HepG2 (cell line): ENCODE measurements at regions not wholly inside any gene's neighbourhood (a gene's known extent, or its start where the extent isn't known, plus 50 kb on each side); places are given as distances from the start of the nearest gene placed in this dataset.
A peak's percentile ranks its signal among the peaks of the same experiment; 100 is the strongest.

Experiments used
- ATAC-seq: fragments of 200-7000 bp; cut with Tn5 transposase; 3 replicates; pipeline ENCODE4 v1.9.1; 2020; ENCODE audit warnings: mild to moderate bottlenecking, moderate library complexity
- BruUV-seq: library from RNA; stranded (reverse); fragments of 400-500 nt; replicated peaks from 2 replicates; lab custom pipeline; 2021; lab: Mats Ljungman, UMichigan
- CTCF ChIA-PET: fragments of 300-600 bp; formaldehyde crosslinking; extraction: SDS; loops from one replicate; lab custom pipeline; 2021; ENCODE audit warnings: low total read pairs, inconsistent platforms, low intra/inter-chr PET ratio; lab: Yijun Ruan, JAX
- POLR2A ChIA-PET: fragments of 350-600 bp; sonication (Branson Sonifier 250); formaldehyde crosslinking; loops from one replicate; lab custom pipeline; 2020; ENCODE audit warnings: antibody characterized with exemption, inconsistent platforms; lab: Yijun Ruan, JAX
- DNase-seq: peaks from one replicate; pipeline ENCODE4 v3.0.0-alpha.2; 2015; ENCODE audit warnings: low spot score
- FAIRE-seq: peaks from 3 replicates; lab custom pipeline; 2011; peaks lifted over from hg19 to GRCh38; lab: Jason Lieb, UNC
- H2AFZ ChIP-seq: one replicate; pipeline ENCODE4 v1.6.1; 2011; ENCODE audit warnings: low read length, inconsistent platforms
- H3K27ac ChIP-seq: fragments of 300-600 bp; 3 replicates; pipeline ENCODE4 v1.8.0; 2011; ENCODE audit warnings: mixed run types, mild to moderate bottlenecking, mixed read lengths, low read length, inconsistent platforms; ENCODE audit not compliant: insufficient read depth; ENCODE audit errors: extremely low read length
- H3K27me3 ChIP-seq, 2 experiments: fragments of 200-600 bp in 1 of 2; 2 replicates in 1 of 2; 3 replicates in 1 of 2; pipeline versions ENCODE4 v1.6.0 to v1.8.0; 2011; ENCODE audit warnings: low read length in 2 of 2, mild to moderate bottlenecking in 2 of 2, moderate library complexity in 2 of 2, inconsistent platforms in 1 of 2; ENCODE audit not compliant: insufficient read depth in 2 of 2, control insufficient read depth in 1 of 2
- H3K36me3 ChIP-seq, 2 experiments: fragments of 200-600 bp in 1 of 2; replicated peaks in 1 of 2; 2 replicates in 1 of 2; 3 replicates in 1 of 2; pipeline versions ENCODE4 v1.5.1 to v1.8.0; 2011; ENCODE audit warnings: low read length in 2 of 2, inconsistent platforms in 1 of 2; ENCODE audit not compliant: insufficient read depth in 2 of 2, control insufficient read depth in 1 of 2
- H3K4me1 ChIP-seq: 2 replicates; pipeline ENCODE4 v1.5.1; 2012; ENCODE audit warnings: low read length, inconsistent platforms; ENCODE audit not compliant: insufficient read depth
- H3K4me2 ChIP-seq: 2 replicates; pipeline ENCODE4 v1.6.0; 2011; ENCODE audit warnings: low read depth, low read length, inconsistent platforms
- H3K4me3 ChIP-seq, 3 experiments: fragments of 200-600 bp in 1 of 3; sonication (generic), shearing (Covaris generic) in 1 of 3; replicated peaks in 1 of 3; 2 replicates each; pipeline ENCODE4 v1.5.1; 2011 to 2016; ENCODE audit warnings: low read length in 3 of 3, inconsistent platforms in 2 of 3, low read depth in 2 of 3, mild to moderate bottlenecking in 2 of 3, control low read depth in 1 of 3, mixed read lengths in 1 of 3; ENCODE audit not compliant: insufficient read depth in 1 of 3
- H3K79me2 ChIP-seq: one replicate; pipeline ENCODE4 v1.6.1; 2011; ENCODE audit warnings: low read length, inconsistent platforms; ENCODE audit not compliant: insufficient read depth
- H3K9ac ChIP-seq: 2 replicates; pipeline ENCODE4 v1.6.0; 2011; ENCODE audit warnings: mild to moderate bottlenecking, low read depth, low read length, inconsistent platforms; ENCODE audit not compliant: insufficient read depth
- H3K9me3 ChIP-seq: 2 replicates; pipeline ENCODE4 v1.5.1; 2012; ENCODE audit warnings: mild to moderate bottlenecking, low read length
- H4K20me1 ChIP-seq: 2 replicates; pipeline ENCODE4 v1.6.0; 2011; ENCODE audit warnings: inconsistent platforms, mild to moderate bottlenecking, low read length, moderate library complexity; ENCODE audit not compliant: insufficient read depth
- AGO1 ChIP-seq: fragments of 200-400 bp; formaldehyde crosslinking; IDR thresholded peaks from 2 replicates; pipeline ENCODE4 v1.6.1; 2017; ENCODE audit warnings: mild to moderate bottlenecking, low read depth, low read length, moderate library complexity; ENCODE audit not compliant: poor library complexity, severe bottlenecking
- ATF7-NPFF ChIP-seq: sonication (generic); formaldehyde crosslinking; IDR thresholded peaks from 2 replicates; pipeline ENCODE4 v1.8.1; 2023; ENCODE audit warnings: mild to moderate bottlenecking, low read depth, missing genetic modification reagents, moderate library complexity
- BATF2 ChIP-seq: sonication (generic); formaldehyde crosslinking; IDR thresholded peaks from 2 replicates; pipeline ENCODE4 v1.8.0; 2022; ENCODE audit warnings: mild to moderate bottlenecking, missing genetic modification reagents, moderate library complexity
- EZH2 ChIP-seq: conservative IDR thresholded peaks from 2 replicates; pipeline ENCODE4 v1.6.1; 2012; ENCODE audit warnings: mild to moderate bottlenecking, low read depth, low read length, moderate library complexity
- KLF6 ChIP-seq: IDR thresholded peaks from 2 replicates; pipeline ENCODE4 v1.8.0; 2016; ENCODE audit warnings: missing biosample characterization, missing genetic modification reagents
- MAFF ChIP-seq: IDR thresholded peaks from 2 replicates; pipeline ENCODE4 v1.6.1; 2011; ENCODE audit warnings: low read depth, low read length, improper control_type of control experiment
- MED13 ChIP-seq: sonication (generic); formaldehyde crosslinking; IDR thresholded peaks from 2 replicates; pipeline ENCODE4 v1.5.0; 2020; ENCODE audit warnings: missing genetic modification reagents
- MXD4 ChIP-seq: IDR thresholded peaks from 2 replicates; pipeline ENCODE4 v1.6.1; 2016; ENCODE audit warnings: mild to moderate bottlenecking, missing biosample characterization, missing genetic modification reagents
- MYPOP ChIP-seq: sonication (generic); formaldehyde crosslinking; IDR thresholded peaks from 2 replicates; pipeline ENCODE4 v1.8.1; 2023; ENCODE audit warnings: mild to moderate bottlenecking, moderate library complexity, missing genetic modification reagents
- MZF1 ChIP-seq: sonication (generic); formaldehyde crosslinking; IDR thresholded peaks from 2 replicates; pipeline ENCODE4 v1.8.1; 2023; ENCODE audit warnings: mild to moderate bottlenecking, missing genetic modification reagents, borderline replicate concordance
- RFX5 ChIP-seq: IDR thresholded peaks from 2 replicates; pipeline ENCODE4 v1.6.1; 2011; ENCODE audit warnings: low read depth, low read length, improper control_type of control experiment
- RFXAP ChIP-seq: sonication (generic); formaldehyde crosslinking; IDR thresholded peaks from 2 replicates; pipeline ENCODE4 v1.4.0; 2020; ENCODE audit warnings: missing genetic modification reagents, borderline replicate concordance
- RXRB ChIP-seq: IDR thresholded peaks from 2 replicates; pipeline ENCODE4 v1.6.1; 2016; ENCODE audit warnings: borderline replicate concordance, missing genetic modification reagents, missing compliant biosample characterization
- ZFP41 ChIP-seq: sonication (generic); formaldehyde crosslinking; IDR thresholded peaks from 2 replicates; pipeline ENCODE4 v1.4.0; 2020; ENCODE audit warnings: mild to moderate bottlenecking, missing genetic modification reagents, borderline replicate concordance
- ZNF563 ChIP-seq: sonication (generic); formaldehyde crosslinking; IDR thresholded peaks from 2 replicates; pipeline ENCODE4 v1.8.0; 2022; ENCODE audit warnings: mild to moderate bottlenecking, moderate library complexity, missing genetic modification reagents
- ZNF678 ChIP-seq: sonication (generic); formaldehyde crosslinking; IDR thresholded peaks from 2 replicates; pipeline ENCODE4 v1.4.0; 2020; ENCODE audit warnings: mild to moderate bottlenecking, missing genetic modification reagents
- ZNF724P ChIP-seq: sonication (generic); formaldehyde crosslinking; IDR thresholded peaks from 2 replicates; pipeline ENCODE4 v1.8.0; 2022; ENCODE audit warnings: missing genetic modification reagents, borderline replicate concordance
- WGBS: methylation state at CpG from one replicate; pipeline ENCODE4 v1.1.6; 2017; ENCODE audit warnings: low lambda C conversion rate; 5-methylcytosine and 5-hydroxymethylcytosine counted together
- in situ Hi-C: cut with HindIII; loops from 2 replicates; pipeline ENCODE4 v1.10.0; 2017; ENCODE audit warnings: low pct_unique_long_range_greater_than_20kb; ENCODE audit not compliant: extremely low pct_ligation_motif_present
- intact Hi-C: fragments of 100-400 bp; cut with micrococcal nuclease; formaldehyde crosslinking; loops from one replicate; pipeline ENCODE4 v1.10.0; 2022; ENCODE audit not compliant: unreplicated experiment
- TF ChIP-seq, protein P1 (sequence below): sonication (generic); formaldehyde crosslinking; conservative IDR thresholded peaks from 2 replicates; pipeline ENCODE4 v1.4.0; 2020; ENCODE audit warnings: mild to moderate bottlenecking, missing genetic modification reagents, moderate library complexity

- TF ChIP-seq RXRB (CRISPR knock-in tag): no peak
- no peak for TF ChIP-seq BATF2 (CRISPR knock-in tag)
- no peak for TF ChIP-seq RFXAP (CRISPR knock-in tag)
- no peak for TF ChIP-seq MXD4 (CRISPR knock-in tag)
- TF ChIP-seq AGO1: no peak
- TF ChIP-seq ZNF724P (CRISPR knock-in tag): no peak
Observed at GRCh38 chr3:150080058-150080730, 109.5 kb upstream of the PFN2 start (continued).

- Histone ChIP-seq H3K9me3 (peaks cover 8% of the 10 kb centered on the region; the same call in 1 of the 2 replicates), H3K27me3 (peaks cover 0 to 7% of the 10 kb centered on the region in 2 experiments; a peak in 1 of 5 replicates), H3K9ac (no peak overlapping the region), H3K4me3 (no peak overlapping the region), H4K20me1 (no peaks in the 10 kb centered on the region), H3K79me2 (no peaks in the 10 kb centered on the region), H3K36me3 (no peaks in the 10 kb centered on the region), H2AFZ (no peak overlapping the region), H3K27ac (no peak overlapping the region), H3K4me2 (no peak overlapping the region), H3K4me1 (no peaks in the 10 kb centered on the region)
- ChIA-PET CTCF (no interaction called here), POLR2A (no interaction called here)
- in situ Hi-C loops: no loop called here
- no peak for DNase-seq
- WGBS: 26% methylated on average over 5 of the region's 5 CpGs
- BruUV-seq: no TSS peak
- no peak for FAIRE-seq
- intact Hi-C loops: no loop called here
- no peak for ATAC-seq
- TF ChIP-seq ZNF563 (CRISPR knock-in tag) (no peak), ZFP41 (CRISPR knock-in tag) (no peak), MZF1 (no peak), EZH2 (no peak), KLF6 (CRISPR knock-in tag) (no peak), MAFF (0 out of 2 replicates have a peak, but pooled peaks have one; percentile 15), MYPOP (CRISPR knock-in tag) (no peak), ZNF678 (CRISPR knock-in tag) (no peak), MED13 (CRISPR knock-in tag) (no peak), ATF7-NPFF (CRISPR knock-in tag) (no peak), RFX5 (no peak)
- TF ChIP-seq, protein P1, sequence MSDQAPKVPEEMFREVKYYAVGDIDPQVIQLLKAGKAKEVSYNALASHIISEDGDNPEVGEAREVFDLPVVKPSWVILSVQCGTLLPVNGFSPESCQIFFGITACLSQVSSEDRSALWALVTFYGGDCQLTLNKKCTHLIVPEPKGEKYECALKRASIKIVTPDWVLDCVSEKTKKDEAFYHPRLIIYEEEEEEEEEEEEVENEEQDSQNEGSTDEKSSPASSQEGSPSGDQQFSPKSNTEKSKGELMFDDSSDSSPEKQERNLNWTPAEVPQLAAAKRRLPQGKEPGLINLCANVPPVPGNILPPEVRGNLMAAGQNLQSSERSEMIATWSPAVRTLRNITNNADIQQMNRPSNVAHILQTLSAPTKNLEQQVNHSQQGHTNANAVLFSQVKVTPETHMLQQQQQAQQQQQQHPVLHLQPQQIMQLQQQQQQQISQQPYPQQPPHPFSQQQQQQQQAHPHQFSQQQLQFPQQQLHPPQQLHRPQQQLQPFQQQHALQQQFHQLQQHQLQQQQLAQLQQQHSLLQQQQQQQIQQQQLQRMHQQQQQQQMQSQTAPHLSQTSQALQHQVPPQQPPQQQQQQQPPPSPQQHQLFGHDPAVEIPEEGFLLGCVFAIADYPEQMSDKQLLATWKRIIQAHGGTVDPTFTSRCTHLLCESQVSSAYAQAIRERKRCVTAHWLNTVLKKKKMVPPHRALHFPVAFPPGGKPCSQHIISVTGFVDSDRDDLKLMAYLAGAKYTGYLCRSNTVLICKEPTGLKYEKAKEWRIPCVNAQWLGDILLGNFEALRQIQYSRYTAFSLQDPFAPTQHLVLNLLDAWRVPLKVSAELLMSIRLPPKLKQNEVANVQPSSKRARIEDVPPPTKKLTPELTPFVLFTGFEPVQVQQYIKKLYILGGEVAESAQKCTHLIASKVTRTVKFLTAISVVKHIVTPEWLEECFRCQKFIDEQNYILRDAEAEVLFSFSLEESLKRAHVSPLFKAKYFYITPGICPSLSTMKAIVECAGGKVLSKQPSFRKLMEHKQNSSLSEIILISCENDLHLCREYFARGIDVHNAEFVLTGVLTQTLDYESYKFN (CRISPR knock-in tag): no peak
Observed at GRCh38 chr3:150079029-150079739, 108.5 kb upstream of the PFN2 start.
